Activated T-cell treated with anti-CD3 and anti-CD28 coated beads, Interleukin-2, amount 50 U/mL, for 4 hours (primary cell): ENCODE measurements at regions not wholly inside any gene's neighbourhood (a gene's known extent, or its start where the extent isn't known, plus 50 kb on each side); places are given as distances from the start of the nearest gene placed in this dataset.
A peak's percentile ranks its signal among the peaks of the same experiment; 100 is the strongest.

ENCODE experiments used
- ATAC-seq, 2 donors: fragments of 200-7000 bp; cut with Tn5 transposase; one replicate each; pipeline ENCODE4 v1.10.0; 2021
- DNase-seq: peaks from one replicate; pipeline ENCODE4 v3.0.0-alpha.2; 2020
- H3K27me3 Mint-ChIP-seq: one replicate; pipeline ENCODE4 v1.8.0; 2021; ENCODE audit warnings: low read depth, mixed read lengths
- H3K36me3 Mint-ChIP-seq: one replicate; pipeline ENCODE4 v1.8.0; 2022; ENCODE audit warnings: mixed read lengths; ENCODE audit not compliant: insufficient read depth
- H3K4me1 Mint-ChIP-seq: one replicate; pipeline ENCODE4 v1.8.0; 2021; ENCODE audit warnings: low read depth, mixed read lengths
- H3K4me3 Mint-ChIP-seq: one replicate; pipeline ENCODE4 v1.8.0; 2021; ENCODE audit warnings: mild to moderate bottlenecking, moderate library complexity, mixed read lengths
- H3K9me3 Mint-ChIP-seq: one replicate; pipeline ENCODE4 v1.8.0; 2021; ENCODE audit warnings: mixed read lengths

GRCh38 chr9:19938990-19939733, 150.3 kb upstream of the SLC24A2 start:
- H3K36me3 Mint-ChIP-seq, result no peaks in the 10 kb centered on the region
- no peak for ATAC-seq
- H3K4me3 Mint-ChIP-seq, result no peak overlapping the region
- H3K4me1 Mint-ChIP-seq, result peaks cover 4% of the 10 kb centered on the region
- no peak for DNase-seq
- H3K9me3 Mint-ChIP-seq, result no peaks in the 10 kb centered on the region
- peaks cover 14% of the 10 kb centered on the region for H3K27me3 Mint-ChIP-seq

GRCh38 chr9:19937121-19937520, 148.3 kb upstream of the SLC24A2 start:
- no peaks in the 10 kb centered on the region for H3K36me3 Mint-ChIP-seq
- no peak overlapping the region for H3K4me3 Mint-ChIP-seq
- peaks cover 18% of the 10 kb centered on the region for H3K27me3 Mint-ChIP-seq
- no peaks in the 10 kb centered on the region for H3K9me3 Mint-ChIP-seq
- H3K4me1 Mint-ChIP-seq, result peaks cover 6% of the 10 kb centered on the region
- DNase-seq (no peak), ATAC-seq (no peak)

- ATAC-seq (no peak), DNase-seq (no peak)
- Mint-ChIP-seq H3K4me1 (peaks cover 6% of the 10 kb centered on the region), H3K9me3 (no peaks in the 10 kb centered on the region), H3K36me3 (no peaks in the 10 kb centered on the region), H3K4me3 (no peak overlapping the region), H3K27me3 (peaks cover 18% of the 10 kb centered on the region)
These were observed 147.8 kb upstream of the SLC24A2 start for GRCh38 chr9:19936598-19936997.

- peaks cover 18% of the 10 kb centered on the region for H3K27me3 Mint-ChIP-seq
- H3K36me3 Mint-ChIP-seq, result no peaks in the 10 kb centered on the region
- no peaks in the 10 kb centered on the region for H3K9me3 Mint-ChIP-seq
- no peak overlapping the region for H3K4me3 Mint-ChIP-seq
- H3K4me1 Mint-ChIP-seq, result peaks cover 8% of the 10 kb centered on the region
- DNase-seq (no peak), ATAC-seq (no peak)
These were observed 146.6 kb upstream of the SLC24A2 start for GRCh38 chr9:19935422-19935821.

GRCh38 chr9:19934301-19934871, 145.5 kb upstream of the SLC24A2 start:
- Mint-ChIP-seq H3K27me3 (peaks cover 18% of the 10 kb centered on the region), H3K36me3 (no peaks in the 10 kb centered on the region), H3K9me3 (no peaks in the 10 kb centered on the region), H3K4me1 (peaks cover 8% of the 10 kb centered on the region), H3K4me3 (peak overlapping the region; percentile 64)
- peak; percentile 40 to 61 for ATAC-seq
- no peak for DNase-seq

GRCh38 chr9:19931098-19931890, 142.5 kb upstream of the SLC24A2 start:
- no peaks in the 10 kb centered on the region for H3K9me3 Mint-ChIP-seq
- DNase-seq (no peak), ATAC-seq (no peak)
- H3K4me3 Mint-ChIP-seq, result no peak overlapping the region
- peaks cover 15% of the 10 kb centered on the region for H3K4me1 Mint-ChIP-seq
- H3K27me3 Mint-ChIP-seq, result peaks cover 18% of the 10 kb centered on the region
- H3K36me3 Mint-ChIP-seq, result no peaks in the 10 kb centered on the region

GRCh38 chr9:19927560-19927959, 138.7 kb upstream of the SLC24A2 start:
- H3K9me3 Mint-ChIP-seq, result no peaks in the 10 kb centered on the region
- H3K36me3 Mint-ChIP-seq, result no peaks in the 10 kb centered on the region
- ATAC-seq (no peak), DNase-seq (no peak)
- H3K27me3 Mint-ChIP-seq, result peaks cover 8% of the 10 kb centered on the region
- no peak overlapping the region for H3K4me3 Mint-ChIP-seq
- peaks cover 13% of the 10 kb centered on the region for H3K4me1 Mint-ChIP-seq

- peaks cover 13% of the 10 kb centered on the region for H3K4me1 Mint-ChIP-seq
- no peaks in the 10 kb centered on the region for H3K36me3 Mint-ChIP-seq
- peaks cover 8% of the 10 kb centered on the region for H3K27me3 Mint-ChIP-seq
- no peak for DNase-seq
- no peak overlapping the region for H3K4me3 Mint-ChIP-seq
- ATAC-seq, result no peak
- no peaks in the 10 kb centered on the region for H3K9me3 Mint-ChIP-seq
These were observed 137.9 kb upstream of the SLC24A2 start for GRCh38 chr9:19926774-19927173.

- DNase-seq, result peak; percentile 73
- H3K36me3 Mint-ChIP-seq, result no peaks in the 10 kb centered on the region
- H3K27me3 Mint-ChIP-seq, result peaks cover 8% of the 10 kb centered on the region
- ATAC-seq, result peak; percentile 95 to 98
- peaks cover 11% of the 10 kb centered on the region for H3K4me1 Mint-ChIP-seq
- H3K9me3 Mint-ChIP-seq, result no peaks in the 10 kb centered on the region
- H3K4me3 Mint-ChIP-seq, result peak overlapping the region; percentile 65
These were observed 137.1 kb upstream of the SLC24A2 start for GRCh38 chr9:19925674-19926503.

- H3K36me3 Mint-ChIP-seq, result no peaks in the 10 kb centered on the region
- H3K9me3 Mint-ChIP-seq, result no peaks in the 10 kb centered on the region
- no peak overlapping the region for H3K4me3 Mint-ChIP-seq
- peaks cover 11% of the 10 kb centered on the region for H3K4me1 Mint-ChIP-seq
- no peak for ATAC-seq
- DNase-seq, result no peak
- peaks cover 13% of the 10 kb centered on the region for H3K27me3 Mint-ChIP-seq
These were observed 135.2 kb upstream of the SLC24A2 start for GRCh38 chr9:19924080-19924479.

- DNase-seq (no peak), ATAC-seq (no peak)
- Mint-ChIP-seq H3K27me3 (peaks cover 23% of the 10 kb centered on the region), H3K4me3 (no peak overlapping the region), H3K4me1 (peaks cover 10% of the 10 kb centered on the region), H3K9me3 (no peaks in the 10 kb centered on the region), H3K36me3 (no peaks in the 10 kb centered on the region)
These were observed 133.8 kb upstream of the SLC24A2 start for GRCh38 chr9:19922476-19923118.

- no peaks in the 10 kb centered on the region for H3K36me3 Mint-ChIP-seq
These were observed 131.6 kb upstream of the SLC24A2 start for GRCh38 chr9:19920401-19920800.

GRCh38 chr9:19918630-19919029, 129.8 kb upstream of the SLC24A2 start:
- H3K4me3 Mint-ChIP-seq, result no peak overlapping the region
- no peak for ATAC-seq
- no peaks in the 10 kb centered on the region for H3K4me1 Mint-ChIP-seq
- no peaks in the 10 kb centered on the region for H3K36me3 Mint-ChIP-seq
- DNase-seq, result no peak
- peaks cover 16% of the 10 kb centered on the region for H3K27me3 Mint-ChIP-seq
- no peaks in the 10 kb centered on the region for H3K9me3 Mint-ChIP-seq

More at GRCh38 chr9:19920401-19920800, 131.6 kb upstream of the SLC24A2 start:
- H3K9me3 Mint-ChIP-seq, result no peaks in the 10 kb centered on the region
- ATAC-seq (no peak), DNase-seq (no peak)
- no peaks in the 10 kb centered on the region for H3K4me1 Mint-ChIP-seq
- H3K27me3 Mint-ChIP-seq, result peaks cover 22% of the 10 kb centered on the region
- H3K4me3 Mint-ChIP-seq, result no peak overlapping the region

GRCh38 chr9:19914044-19914443, 125.2 kb upstream of the SLC24A2 start:
- DNase-seq, result no peak

More at GRCh38 chr9:19914044-19914443, 125.2 kb upstream of the SLC24A2 start:
- Mint-ChIP-seq H3K27me3 (peaks cover 9% of the 10 kb centered on the region), H3K36me3 (no peaks in the 10 kb centered on the region), H3K4me1 (no peaks in the 10 kb centered on the region), H3K4me3 (no peak overlapping the region), H3K9me3 (no peaks in the 10 kb centered on the region)
- no peak for ATAC-seq
